Liver (tissue), 7 donors: ENCODE measurements at regions not wholly inside any gene's neighbourhood (a gene's known extent, or its start where the extent isn't known, plus 50 kb on each side); places are given as distances from the start of the nearest gene placed in this dataset.
A peak's percentile ranks its signal among the peaks of the same experiment; 100 is the strongest.

Experiments
- DNase-seq: peaks from one replicate; pipeline ENCODE4 v3.0.0-alpha.2; 2017; ENCODE audit warnings: low spot score
- H3K27ac ChIP-seq, 2 donors: one replicate each; pipeline ENCODE4 v1.7.0; 2013; ENCODE audit warnings: inconsistent platforms in 2 of 2, low read length in 2 of 2, control low read depth in 1 of 2, low read depth in 1 of 2, mild to moderate bottlenecking in 1 of 2
- H3K27me3 ChIP-seq, 4 donors: one replicate each; pipeline versions ENCODE4 v1.6.1 to v1.7.0; 2013; ENCODE audit warnings: low read length in 3 of 4, inconsistent platforms in 1 of 4, mild to moderate bottlenecking in 1 of 4, moderate library complexity in 1 of 4; ENCODE audit not compliant: control insufficient read depth in 4 of 4, insufficient read depth in 4 of 4
- H3K36me3 ChIP-seq, 4 donors: one replicate each; pipeline versions ENCODE4 v1.6.1 to v1.7.0; 2013; ENCODE audit warnings: low read length in 3 of 4, mild to moderate bottlenecking in 3 of 4, low read depth in 1 of 4, moderate library complexity in 1 of 4; ENCODE audit not compliant: control insufficient read depth in 4 of 4, insufficient read depth in 3 of 4
- H3K4me1 ChIP-seq, 4 donors: one replicate each; pipeline versions ENCODE4 v1.6.1 to v1.7.0; 2013; ENCODE audit warnings: low read length in 3 of 4, mild to moderate bottlenecking in 3 of 4, moderate library complexity in 1 of 4; ENCODE audit not compliant: control insufficient read depth in 4 of 4, insufficient read depth in 4 of 4
- H3K4me3 ChIP-seq, 3 donors: one replicate each; pipeline versions ENCODE4 v1.6.1 to v1.7.0; 2013; ENCODE audit warnings: low read length in 3 of 3, control low read depth in 1 of 3, low read depth in 1 of 3, mild to moderate bottlenecking in 1 of 3
- H3K9ac ChIP-seq, 2 donors: one replicate each; pipeline ENCODE4 v1.7.0; 2013; ENCODE audit warnings: low read length in 2 of 2, mild to moderate bottlenecking in 2 of 2, moderate library complexity in 2 of 2, control low read depth in 1 of 2, low read depth in 1 of 2
- H3K9me3 ChIP-seq, 4 donors: one replicate each; pipeline versions ENCODE4 v1.6.1 to v1.7.0; 2013; ENCODE audit warnings: low read length in 3 of 4; ENCODE audit not compliant: control insufficient read depth in 4 of 4
- FOXA1 ChIP-seq: IDR thresholded peaks from 2 replicates; pipeline ENCODE4 v1.6.1; 2016; ENCODE audit warnings: antibody characterized with exemption
- FOXA2 ChIP-seq: IDR thresholded peaks from 2 replicates; pipeline ENCODE4 v1.6.1; 2016; ENCODE audit warnings: antibody characterized with exemption
- HNF4A ChIP-seq, 2 donors: conservative IDR thresholded peaks; 2 replicates each; pipeline ENCODE4 v1.6.1; 2016; ENCODE audit warnings: antibody characterized with exemption in 2 of 2, mild to moderate bottlenecking in 2 of 2
- JUND ChIP-seq, 2 donors: IDR thresholded peaks; 2 replicates each; pipeline ENCODE4 v1.6.1; 2016; ENCODE audit warnings: antibody characterized with exemption in 2 of 2
- MAX ChIP-seq: IDR thresholded peaks from 2 replicates; pipeline ENCODE4 v1.6.1; 2016; ENCODE audit warnings: antibody characterized with exemption
- RAD21 ChIP-seq, 2 donors: IDR thresholded peaks; 2 replicates each; pipeline ENCODE4 v1.6.1; 2016; ENCODE audit warnings: antibody characterized with exemption in 2 of 2, mild to moderate bottlenecking in 2 of 2
- REST ChIP-seq: IDR thresholded peaks from 2 replicates; pipeline ENCODE4 v1.6.1; 2016; ENCODE audit warnings: antibody characterized with exemption, mild to moderate bottlenecking
- RXRA ChIP-seq, 2 donors: IDR thresholded peaks; 2 replicates each; pipeline ENCODE4 v1.6.1; 2017 to 2018; ENCODE audit warnings: antibody characterized with exemption in 2 of 2, mild to moderate bottlenecking in 1 of 2
- TAF1 ChIP-seq: conservative IDR thresholded peaks from 2 replicates; pipeline ENCODE4 v1.6.1; 2016; ENCODE audit warnings: antibody characterized with exemption, mild to moderate bottlenecking
- YY1 ChIP-seq: IDR thresholded peaks from 2 replicates; pipeline ENCODE4 v1.6.1; 2016; ENCODE audit warnings: antibody characterized with exemption, mild to moderate bottlenecking
- ZBTB33 ChIP-seq: IDR thresholded peaks from 2 replicates; pipeline ENCODE4 v1.6.1; 2016; ENCODE audit warnings: antibody characterized with exemption
- WGBS: extraction: QIAGEN DNeasy Blood & Tissue Kit; methylation state at CpG from one replicate; pipeline ENCODE4 v1.1.7; 2013; 5-methylcytosine and 5-hydroxymethylcytosine counted together
- donor health status: healthy.
- donor health status: healthy.
- donor health status: healthy.
- donor health status: healthy.

- TF ChIP-seq RXRA (IDR thresholded peaks at IDR 0.05) (peak in 1 of 2 donors; percentile 14), YY1 (peak; percentile 16), JUND (IDR thresholded peaks at IDR 0.05) (no peak)
- Histone ChIP-seq H3K4me3 (no peak overlapping the region), H3K27me3 (no peaks in the 10 kb centered on the region), H3K9ac (no peak overlapping the region), H3K36me3 (no peaks in the 10 kb centered on the region), H3K9me3 (no peaks in the 10 kb centered on the region), H3K27ac (no peak overlapping the region), H3K4me1 (peaks cover 0 to 7% (median 2%) of the 10 kb centered on the region in 4 donors)
- no peak for DNase-seq
- 36% methylated on average over 1 of the region's 1 CpG for WGBS
These were observed 207.1 kb downstream of the FIGN start for GRCh38 chr2:163528640-163529217.

GRCh38 chr2:163527381-163527780, 208.4 kb downstream of the FIGN start:
- Histone ChIP-seq H3K9me3 (no peaks in the 10 kb centered on the region), H3K4me1 (peaks cover 0 to 7% (median 2%) of the 10 kb centered on the region in 4 donors), H3K4me3 (no peak overlapping the region), H3K27me3 (no peaks in the 10 kb centered on the region), H3K36me3 (no peaks in the 10 kb centered on the region), H3K9ac (no peak overlapping the region), H3K27ac (no peak overlapping the region)
- DNase-seq = no peak
- TF ChIP-seq HNF4A (conservative IDR thresholded peaks at IDR 0.05) (no peak), TAF1 (no peak)

- DNase-seq = no peak
- Histone ChIP-seq H3K27me3 (no peaks in the 10 kb centered on the region), H3K36me3 (no peaks in the 10 kb centered on the region), H3K4me1 (no peaks in the 10 kb centered on the region), H3K4me3 (no peak overlapping the region), H3K9me3 (no peaks in the 10 kb centered on the region), H3K27ac (no peak overlapping the region), H3K9ac (no peak overlapping the region)
- 83% methylated on average over 2 of the region's 2 CpGs for WGBS
- no peak for TF ChIP-seq RAD21 (IDR thresholded peaks at IDR 0.05)
- peak; percentile 45 to 67 for TF ChIP-seq HNF4A (conservative IDR thresholded peaks at IDR 0.05)
- TF ChIP-seq FOXA1 = no peak
- TF ChIP-seq FOXA2 = no peak
- TF ChIP-seq MAX = no peak
These were observed 217.0 kb downstream of the FIGN start for GRCh38 chr2:163518762-163519161.

GRCh38 chr2:163515836-163516235, 220.0 kb downstream of the FIGN start:
- TF ChIP-seq FOXA1 (no peak), JUND (IDR thresholded peaks at IDR 0.05) (no peak), REST (no peak), RXRA (IDR thresholded peaks at IDR 0.05) (no peak), HNF4A (conservative IDR thresholded peaks at IDR 0.05) (no peak), ZBTB33 (no peak), FOXA2 (no peak), TAF1 (no peak), RAD21 (IDR thresholded peaks at IDR 0.05) (no peak), YY1 (no peak)

More at GRCh38 chr2:163515836-163516235, 220.0 kb downstream of the FIGN start:
- Histone ChIP-seq H3K4me3 (no peak overlapping the region), H3K4me1 (no peaks in the 10 kb centered on the region), H3K36me3 (no peaks in the 10 kb centered on the region), H3K27ac (no peak overlapping the region), H3K27me3 (no peaks in the 10 kb centered on the region), H3K9ac (no peak overlapping the region), H3K9me3 (no peaks in the 10 kb centered on the region)
- DNase-seq = no peak
